Epithelial cell of esophagus (primary cell): ENCODE measurements at regions not wholly inside any gene's neighbourhood (a gene's known extent, or its start where the extent isn't known, plus 50 kb on each side); places are given as distances from the start of the nearest gene placed in this dataset.

ENCODE experiments used
- DNase-seq: peaks from one replicate; pipeline ENCODE4 v3.0.0; 2010; ENCODE audit warnings: low read depth
- H3K4me3 ChIP-seq: 2 replicates; pipeline ENCODE4 v1.5.1; 2011; ENCODE audit warnings: mild to moderate bottlenecking, low read length, control low read depth
- TF ChIP-seq, protein P1 (sequence below): IDR thresholded peaks from 2 replicates; pipeline ENCODE4 v1.5.1; 2011; ENCODE audit warnings: low read depth, mild to moderate bottlenecking, low read length, control low read depth, inconsistent platforms; ENCODE audit not compliant: insufficient read depth; ENCODE audit errors: missing control alignments

DNA sequence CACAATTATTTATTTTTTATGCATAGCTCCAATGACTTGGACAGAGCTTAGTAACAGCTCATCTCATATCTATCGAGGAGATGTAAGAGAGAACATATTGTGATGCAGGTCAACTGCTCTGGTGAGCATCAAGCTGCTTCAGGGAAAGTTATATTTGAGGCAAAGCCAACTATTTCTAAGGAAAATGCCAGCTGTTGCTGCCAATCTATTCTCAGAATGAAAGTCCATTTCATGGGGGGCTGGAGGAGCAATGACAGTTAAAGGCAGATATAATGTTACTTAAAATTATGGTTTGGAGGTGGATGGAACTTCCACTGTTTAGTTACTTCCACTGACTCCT, 424.8 kb downstream of the KIF20B start:
- H3K4me3 ChIP-seq, result no peak overlapping the region
- TF ChIP-seq, protein P1, sequence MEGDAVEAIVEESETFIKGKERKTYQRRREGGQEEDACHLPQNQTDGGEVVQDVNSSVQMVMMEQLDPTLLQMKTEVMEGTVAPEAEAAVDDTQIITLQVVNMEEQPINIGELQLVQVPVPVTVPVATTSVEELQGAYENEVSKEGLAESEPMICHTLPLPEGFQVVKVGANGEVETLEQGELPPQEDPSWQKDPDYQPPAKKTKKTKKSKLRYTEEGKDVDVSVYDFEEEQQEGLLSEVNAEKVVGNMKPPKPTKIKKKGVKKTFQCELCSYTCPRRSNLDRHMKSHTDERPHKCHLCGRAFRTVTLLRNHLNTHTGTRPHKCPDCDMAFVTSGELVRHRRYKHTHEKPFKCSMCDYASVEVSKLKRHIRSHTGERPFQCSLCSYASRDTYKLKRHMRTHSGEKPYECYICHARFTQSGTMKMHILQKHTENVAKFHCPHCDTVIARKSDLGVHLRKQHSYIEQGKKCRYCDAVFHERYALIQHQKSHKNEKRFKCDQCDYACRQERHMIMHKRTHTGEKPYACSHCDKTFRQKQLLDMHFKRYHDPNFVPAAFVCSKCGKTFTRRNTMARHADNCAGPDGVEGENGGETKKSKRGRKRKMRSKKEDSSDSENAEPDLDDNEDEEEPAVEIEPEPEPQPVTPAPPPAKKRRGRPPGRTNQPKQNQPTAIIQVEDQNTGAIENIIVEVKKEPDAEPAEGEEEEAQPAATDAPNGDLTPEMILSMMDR, result no peak
- DNase-seq, result no peak

DNA sequence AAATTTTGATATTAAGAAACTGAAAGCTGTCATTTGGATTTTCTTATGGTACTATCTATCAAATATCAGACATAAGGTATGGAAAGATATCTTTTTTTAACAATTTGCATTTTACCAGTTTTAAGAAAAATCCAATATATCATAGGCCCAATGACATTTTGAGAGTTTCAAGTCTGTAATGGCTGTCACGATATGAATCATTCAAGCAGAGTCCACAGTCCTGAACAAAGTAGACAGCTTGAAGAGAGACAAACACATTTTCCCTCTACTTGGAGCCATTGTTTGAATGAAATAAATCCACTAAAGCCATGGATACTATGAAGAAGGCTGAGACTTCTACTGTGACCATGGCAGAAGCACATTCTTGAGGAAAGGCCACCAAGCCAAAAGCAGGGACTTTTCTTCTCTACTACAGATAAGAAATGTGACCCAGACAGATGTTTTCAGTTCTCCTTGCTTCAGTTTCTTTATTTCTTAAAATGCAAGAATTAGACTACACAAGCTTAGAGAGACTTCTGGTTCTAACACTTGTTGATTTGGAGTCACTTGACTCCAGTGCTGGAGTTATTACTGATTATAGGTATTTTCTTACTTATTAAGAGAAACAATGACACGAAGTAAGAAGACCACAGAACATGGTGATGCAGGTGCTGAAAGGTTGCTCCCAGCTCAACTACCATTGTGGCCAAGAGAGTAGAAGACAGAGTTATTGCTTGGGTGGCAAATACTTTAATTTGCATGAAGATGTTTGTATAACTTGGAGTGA, 429.1 kb downstream of the KIF20B start:
- H3K4me3 ChIP-seq, result no peak overlapping the region
- no peak for DNase-seq
- TF ChIP-seq, protein P1, result no peak

DNA sequence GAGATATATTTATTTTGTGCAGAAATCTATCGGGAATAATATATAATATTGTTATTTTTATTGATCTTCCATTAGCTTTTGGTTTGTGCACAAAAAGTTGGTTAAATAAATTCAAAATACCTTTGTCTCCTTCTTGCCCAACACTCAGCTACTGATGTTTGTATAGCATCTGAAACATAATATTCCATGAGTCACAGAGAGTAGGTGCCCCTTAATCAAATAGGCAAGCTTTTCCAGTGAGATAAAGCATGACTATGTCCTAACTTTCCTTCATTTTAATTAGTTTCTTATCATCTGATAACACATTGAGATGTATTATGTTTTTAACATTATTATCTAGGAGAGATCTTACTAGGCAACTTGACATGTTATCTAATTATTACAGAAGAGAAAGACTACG, 432.2 kb downstream of the KIF20B start:
- peak; percentile 23 for DNase-seq
- TF ChIP-seq, protein P1, result no peak
- no peak overlapping the region for H3K4me3 ChIP-seq

DNA sequence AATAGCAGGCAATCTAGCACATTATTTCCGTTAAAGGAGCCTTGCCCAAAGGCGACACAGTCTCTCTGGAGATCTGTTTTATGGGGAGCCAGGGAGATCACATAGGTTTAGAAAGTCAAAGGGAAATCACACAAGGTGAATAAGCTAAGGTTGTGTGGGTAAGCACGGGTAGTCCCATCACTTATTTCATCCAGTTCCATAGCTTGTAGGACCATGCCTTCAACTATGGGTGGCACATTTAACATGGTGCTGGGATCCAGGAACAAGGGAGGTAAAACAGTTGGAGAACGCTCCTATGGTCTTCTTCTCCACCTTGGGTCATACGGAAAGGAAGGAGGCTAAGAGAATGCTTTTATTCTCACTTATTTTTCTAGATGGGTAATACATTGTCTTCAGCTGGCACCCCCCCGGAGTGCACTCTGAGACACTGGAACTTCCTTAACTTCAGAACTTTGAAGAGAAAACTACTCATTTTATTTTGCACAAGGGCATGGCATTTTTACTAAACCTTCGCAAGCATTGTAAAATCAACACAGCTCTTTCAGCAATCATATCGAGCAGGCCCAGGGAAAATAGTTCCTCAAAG, 435.4 kb downstream of the KIF20B start:
- H3K4me3 ChIP-seq, result no peak overlapping the region
- TF ChIP-seq, protein P1, result no peak
- DNase-seq, result peak; percentile 39

DNA sequence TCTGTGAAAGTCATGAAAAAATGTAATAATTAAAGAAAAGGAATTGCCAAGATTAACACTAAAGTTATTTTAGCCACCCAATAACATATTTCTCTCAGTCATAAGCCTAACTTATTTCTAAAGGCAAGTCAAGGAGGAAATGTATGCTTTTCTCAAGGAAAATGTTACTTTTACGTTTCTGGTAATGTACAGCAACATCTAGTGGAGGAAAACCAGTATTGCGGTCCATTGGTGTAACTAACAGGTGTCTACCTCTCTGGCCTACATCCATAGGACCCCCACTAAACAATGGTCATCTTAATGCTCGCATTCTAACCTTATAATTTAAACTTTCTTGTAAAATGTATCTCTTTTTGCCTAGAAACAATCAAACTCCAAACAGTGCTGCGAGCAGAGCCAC, 437.5 kb downstream of the KIF20B start:
- peak; percentile 41 for DNase-seq
- TF ChIP-seq, protein P1, result peak; percentile 52
- H3K4me3 ChIP-seq, result no peak overlapping the region

DNA sequence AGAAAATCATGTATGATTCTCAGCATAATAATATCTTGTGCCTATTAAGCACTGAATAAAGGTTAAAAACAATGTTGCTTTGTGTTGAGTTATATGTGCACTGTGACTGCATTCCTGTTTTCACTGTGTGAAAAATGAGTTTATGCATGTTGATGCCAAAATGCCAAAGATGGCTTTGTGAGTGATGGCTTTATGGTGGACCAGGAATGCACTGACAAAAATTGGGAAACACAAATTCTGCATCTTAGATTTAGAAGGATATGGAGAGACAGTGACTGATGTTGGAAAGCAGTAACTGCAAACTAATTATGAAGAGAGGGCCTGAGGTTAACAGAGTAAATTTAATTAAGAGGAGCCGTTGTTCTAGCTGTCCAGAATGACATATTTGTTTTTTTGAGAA, 440.4 kb downstream of the KIF20B start:
- H3K4me3 ChIP-seq, result no peak overlapping the region
- TF ChIP-seq, protein P1, result no peak
- no peak for DNase-seq

DNA sequence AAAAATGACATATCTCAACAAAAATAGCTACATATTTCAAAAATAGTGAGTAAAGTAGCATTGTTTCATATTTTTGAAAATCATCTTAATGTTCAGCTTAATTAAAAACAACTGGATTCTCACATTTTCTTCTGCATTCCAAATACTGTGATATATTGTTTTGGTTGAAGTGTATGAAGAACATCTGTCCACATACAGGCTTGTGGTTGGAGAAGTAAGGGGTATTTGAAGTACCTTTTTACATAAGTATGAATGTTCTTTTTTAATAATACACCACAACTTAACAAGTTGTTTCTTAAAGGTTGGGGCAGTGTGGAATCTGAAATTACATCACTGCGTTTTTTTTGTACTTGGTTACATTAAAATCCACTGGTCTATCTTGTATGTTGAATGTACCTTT, 442.5 kb downstream of the KIF20B start:
- DNase-seq, result no peak
- TF ChIP-seq, protein P1, result no peak
- no peak overlapping the region for H3K4me3 ChIP-seq
